ENCODE measurements at regions not wholly inside any gene's neighbourhood (a gene's known extent, or its start where the extent isn't known, plus 50 kb on each side); places are given as distances from the start of the nearest gene placed in this dataset.

- TF ChIP-seq CSRNP3 (CRISPR knock-in tag; IDR thresholded peaks at IDR 0.05) (no peak), ESRRG (CRISPR knock-in tag; IDR thresholded peaks at IDR 0.05) (no peak), PATZ1 (CRISPR knock-in tag; IDR thresholded peaks at IDR 0.05; ENCODE audit: borderline replicate concordance) (no peak), PPARA (CRISPR knock-in tag; IDR thresholded peaks at IDR 0.05; ENCODE audit: borderline replicate concordance) (no peak), POU6F1 (CRISPR knock-in tag; IDR thresholded peaks at IDR 0.05; ENCODE audit: borderline replicate concordance, low read depth) (no peak), CSDC2 (CRISPR knock-in tag; IDR thresholded peaks at IDR 0.05) (no peak), BACH2 (CRISPR knock-in tag; IDR thresholded peaks at IDR 0.05; ENCODE audit: borderline replicate concordance) (no peak), OSR1 (CRISPR knock-in tag; IDR thresholded peaks at IDR 0.05) (no peak), TOX (CRISPR knock-in tag; IDR thresholded peaks at IDR 0.05; ENCODE audit: borderline replicate concordance) (no peak), ARNTL (CRISPR knock-in tag; IDR thresholded peaks at IDR 0.05; ENCODE audit: borderline replicate concordance, low read depth) (no peak), TSHZ2 (CRISPR knock-in tag; IDR thresholded peaks at IDR 0.05) (no peak), TCF4 (CRISPR knock-in tag; IDR thresholded peaks at IDR 0.05; ENCODE audit: borderline replicate concordance) (no peak), ZNF565 (CRISPR knock-in tag; conservative IDR thresholded peaks at IDR 0.05; ENCODE audit: low read depth) (no peak), CREB5 (CRISPR knock-in tag; IDR thresholded peaks at IDR 0.05; ENCODE audit: low read depth) (no peak), GLIS3 (CRISPR knock-in tag; IDR thresholded peaks at IDR 0.05) (no peak), ZFP3 (CRISPR knock-in tag; IDR thresholded peaks at IDR 0.05) (no peak), SNAI2 (CRISPR knock-in tag; IDR thresholded peaks at IDR 0.05) (no peak), ZNF70 (CRISPR knock-in tag; IDR thresholded peaks at IDR 0.05) (no peak), ZFP30 (CRISPR knock-in tag; IDR thresholded peaks at IDR 0.05) (no peak)
- no peak for ATAC-seq
Observed at GRCh38 chr21:15250384-15250783, 185.6 kb upstream of the NRIP1 start.

- TF ChIP-seq ARNTL (CRISPR knock-in tag; IDR thresholded peaks at IDR 0.05; ENCODE audit: borderline replicate concordance, low read depth) (no peak), BACH2 (CRISPR knock-in tag; IDR thresholded peaks at IDR 0.05; ENCODE audit: borderline replicate concordance) (no peak), CREB5 (CRISPR knock-in tag; IDR thresholded peaks at IDR 0.05; ENCODE audit: low read depth) (no peak), TOX (CRISPR knock-in tag; IDR thresholded peaks at IDR 0.05; ENCODE audit: borderline replicate concordance) (no peak), PPARA (CRISPR knock-in tag; IDR thresholded peaks at IDR 0.05; ENCODE audit: borderline replicate concordance) (no peak), POU6F1 (CRISPR knock-in tag; IDR thresholded peaks at IDR 0.05; ENCODE audit: borderline replicate concordance, low read depth) (no peak), RARB (CRISPR knock-in tag; IDR thresholded peaks at IDR 0.05) (no peak), ZNF70 (CRISPR knock-in tag; IDR thresholded peaks at IDR 0.05) (no peak), OSR1 (CRISPR knock-in tag; IDR thresholded peaks at IDR 0.05) (no peak), CSDC2 (CRISPR knock-in tag; IDR thresholded peaks at IDR 0.05) (no peak), ZFP3 (CRISPR knock-in tag; IDR thresholded peaks at IDR 0.05) (no peak), PATZ1 (CRISPR knock-in tag; IDR thresholded peaks at IDR 0.05; ENCODE audit: borderline replicate concordance) (no peak), TSHZ2 (CRISPR knock-in tag; IDR thresholded peaks at IDR 0.05) (no peak), TCF4 (CRISPR knock-in tag; IDR thresholded peaks at IDR 0.05; ENCODE audit: borderline replicate concordance) (no peak)
Observed at GRCh38 chr21:15252431-15252830, 187.6 kb upstream of the NRIP1 start.

More at GRCh38 chr21:15252431-15252830, 187.6 kb upstream of the NRIP1 start:
- no peak for ATAC-seq

Measured in SK-N-SH treated with all-trans-retinoic acid at 6 μM for 48 hours (cell line).